ENCODE measurements at regions not wholly inside any gene's neighbourhood (a gene's known extent, or its start where the extent isn't known, plus 50 kb on each side); places are given as distances from the start of the nearest gene placed in this dataset.

GRCh38 chr1:23639460-23640095 is 52.0 kb upstream of the RPL11 start:
- no peak for DNase-seq (ENCODE audit: low spot score)

- no peak for DNase-seq (ENCODE audit: low spot score)
Observed at GRCh38 chr1:23638786-23639241, 52.8 kb upstream of the RPL11 start.

- no peak for DNase-seq (ENCODE audit: low spot score)
Observed at GRCh38 chr1:23638188-23638619, 53.4 kb upstream of the RPL11 start.

- DNase-seq (ENCODE audit: low spot score): no peak
Observed at GRCh38 chr1:23636009-23636408, 55.6 kb upstream of the RPL11 start.

- peak; percentile 74 for DNase-seq (ENCODE audit: low spot score)
Observed at GRCh38 chr1:23634840-23635651, 56.6 kb upstream of the RPL11 start.

- DNase-seq (ENCODE audit: low spot score): no peak
Observed at GRCh38 chr1:23634518-23634839, 57.1 kb upstream of the RPL11 start.

GRCh38 chr1:23632479-23633160 is 59.0 kb upstream of the RPL11 start:
- DNase-seq (ENCODE audit: low spot score): no peak

GRCh38 chr1:23629708-23630290 is 61.8 kb upstream of the RPL11 start:
- DNase-seq (ENCODE audit: low spot score): no peak

- DNase-seq (ENCODE audit: low spot score): no peak
Observed at GRCh38 chr1:23628951-23629387, 62.6 kb upstream of the RPL11 start.

- no peak for DNase-seq (ENCODE audit: low spot score)
Observed at GRCh38 chr1:23627069-23627735, 64.4 kb upstream of the RPL11 start.

- DNase-seq (ENCODE audit: low spot score): no peak
Observed at GRCh38 chr1:23625929-23626535, 65.6 kb upstream of the RPL11 start.

- no peak for DNase-seq (ENCODE audit: low spot score)
Observed at GRCh38 chr1:23625459-23625858, 66.1 kb upstream of the RPL11 start.

- DNase-seq (ENCODE audit: low spot score): no peak
Observed at GRCh38 chr1:23624440-23624839, 65.1 kb upstream of the ID3 start.

- no peak for DNase-seq (ENCODE audit: low spot score)
Observed at GRCh38 chr1:23622284-23622683, 63.0 kb upstream of the ID3 start.

- DNase-seq (ENCODE audit: low spot score): no peak
Observed at GRCh38 chr1:23620605-23621004, 61.3 kb upstream of the ID3 start.

- peak; percentile 65 for DNase-seq (ENCODE audit: low spot score)
Observed at GRCh38 chr1:23619299-23620188, 60.2 kb upstream of the ID3 start.

GRCh38 chr1:23618586-23619083 is 59.3 kb upstream of the ID3 start:
- no peak for DNase-seq (ENCODE audit: low spot score)

- no peak for DNase-seq (ENCODE audit: low spot score)
Observed at GRCh38 chr1:23617084-23617521, 57.8 kb upstream of the ID3 start.

GRCh38 chr1:23616292-23616824 is 57.1 kb upstream of the ID3 start:
- no peak for DNase-seq (ENCODE audit: low spot score)

- no peak for DNase-seq (ENCODE audit: low spot score)
Observed at GRCh38 chr1:23615852-23616251, 56.6 kb upstream of the ID3 start.
